Astrocyte of the spinal cord (primary cell): ENCODE measurements at regions not wholly inside any gene's neighbourhood (a gene's known extent, or its start where the extent isn't known, plus 50 kb on each side); places are given as distances from the start of the nearest gene placed in this dataset.

ENCODE experiments used
- DNase-seq: peaks from one replicate; pipeline ENCODE4 v3.0.0; 2011; ENCODE audit warnings: low read depth, low spot score
- H3K4me3 ChIP-seq: 2 replicates; pipeline ENCODE4 v1.5.1; 2011; ENCODE audit warnings: low read depth, mild to moderate bottlenecking, low read length, moderate library complexity
- CTCF ChIP-seq: IDR thresholded peaks from 2 replicates; pipeline ENCODE4 v1.5.1; 2012; ENCODE audit warnings: low read depth, mild to moderate bottlenecking, low read length, inconsistent platforms
- in situ Hi-C: cut with HindIII; loops from 2 replicates; pipeline ENCODE4 v1.10.0; 2017; ENCODE audit warnings: low sequenced_read_pairs

- no peak for TF ChIP-seq CTCF
- DNase-seq, result no peak
- in situ Hi-C loops, result no loop called here
- H3K4me3 ChIP-seq, result no peak overlapping the region
Observed at GRCh38 chr2:147242445-147242844, 602.4 kb upstream of the ACVR2A start.

- no peak for DNase-seq
- H3K4me3 ChIP-seq, result no peak overlapping the region
- in situ Hi-C loops, result no loop called here
- no peak for TF ChIP-seq CTCF
Observed at GRCh38 chr2:147236601-147237000, 608.2 kb upstream of the ACVR2A start.

GRCh38 chr2:147232225-147232669 lies 612.6 kb upstream of the ACVR2A start:
- DNase-seq, result no peak
- H3K4me3 ChIP-seq, result no peak overlapping the region
- TF ChIP-seq CTCF, result no peak
- in situ Hi-C loops, result no loop called here

GRCh38 chr2:147231607-147232006 lies 613.2 kb upstream of the ACVR2A start:
- in situ Hi-C loops, result no loop called here

GRCh38 chr2:147231081-147231480 lies 613.7 kb upstream of the ACVR2A start:
- in situ Hi-C loops, result no loop called here
- no peak overlapping the region for H3K4me3 ChIP-seq
- no peak for DNase-seq
- TF ChIP-seq CTCF, result no peak

More at GRCh38 chr2:147231607-147232006, 613.2 kb upstream of the ACVR2A start:
- TF ChIP-seq CTCF, result no peak
- no peak for DNase-seq
- H3K4me3 ChIP-seq, result no peak overlapping the region

DNA sequence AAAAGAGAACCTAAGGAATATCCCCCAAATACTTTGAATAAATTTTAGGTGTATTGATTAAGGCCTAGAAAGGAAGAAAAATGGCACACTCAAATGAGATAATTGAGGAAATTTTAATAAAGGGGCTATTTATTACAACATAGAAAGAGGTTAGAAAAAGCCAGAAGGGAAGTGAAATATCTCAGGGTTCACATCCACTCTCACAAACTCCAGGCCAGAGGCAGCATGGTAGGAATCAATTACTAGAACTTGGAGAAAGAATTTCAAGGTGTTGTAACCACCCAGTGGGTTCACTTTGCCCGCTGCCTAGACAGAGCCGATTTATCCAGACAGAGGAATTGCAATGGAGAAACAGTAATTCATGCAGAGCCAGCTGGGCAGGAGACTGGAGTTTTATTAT lies 617.5 kb upstream of the ACVR2A start:
- no peak for TF ChIP-seq CTCF
- in situ Hi-C loops, result no loop called here
- DNase-seq, result no peak
- no peak overlapping the region for H3K4me3 ChIP-seq

- no peak overlapping the region for H3K4me3 ChIP-seq
- no peak for DNase-seq
- TF ChIP-seq CTCF, result no peak
- in situ Hi-C loops, result no loop called here
Observed at GRCh38 chr2:147224070-147224469, 620.8 kb upstream of the ACVR2A start.
